ENCODE measurements at regions not wholly inside any gene's neighbourhood (a gene's known extent, or its start where the extent isn't known, plus 50 kb on each side); places are given as distances from the start of the nearest gene placed in this dataset.

GRCh38 chr1:201697174-201697573, 131.8 kb upstream of the IPO9 start:
- no peak for DNase-seq (ENCODE audit: low read depth)
- TF ChIP-seq CTCF (IDR thresholded peaks at IDR 0.05; ENCODE audit: insufficient read depth, low read length, poor library complexity, severe bottlenecking): no peak
- Histone ChIP-seq H3K27me3 (ENCODE audit: control insufficient read depth, insufficient read depth, low read length) (no peaks in the 10 kb centered on the region), H3K36me3 (ENCODE audit: control insufficient read depth, insufficient read depth, low read length) (no peaks in the 10 kb centered on the region), H3K4me3 (ENCODE audit: low read depth, low read length) (no peak overlapping the region)

- Histone ChIP-seq H3K4me3 (ENCODE audit: low read depth, low read length) (no peak overlapping the region), H3K36me3 (ENCODE audit: control insufficient read depth, insufficient read depth, low read length) (no peaks in the 10 kb centered on the region), H3K27me3 (ENCODE audit: control insufficient read depth, insufficient read depth, low read length) (no peaks in the 10 kb centered on the region)
- no peak for DNase-seq (ENCODE audit: low read depth)
- TF ChIP-seq CTCF (IDR thresholded peaks at IDR 0.05; ENCODE audit: insufficient read depth, low read length, poor library complexity, severe bottlenecking): no peak
Measured at GRCh38 chr1:201701831-201702230, 127.1 kb upstream of the IPO9 start.

GRCh38 chr1:201702936-201703335, 126.0 kb upstream of the IPO9 start:
- TF ChIP-seq CTCF (IDR thresholded peaks at IDR 0.05; ENCODE audit: insufficient read depth, low read length, poor library complexity, severe bottlenecking): no peak
- H3K27me3 ChIP-seq (ENCODE audit: control insufficient read depth, insufficient read depth, low read length): no peaks in the 10 kb centered on the region
- no peak overlapping the region for H3K4me3 ChIP-seq (ENCODE audit: low read depth, low read length)
- DNase-seq (ENCODE audit: low read depth): no peak
- no peaks in the 10 kb centered on the region for H3K36me3 ChIP-seq (ENCODE audit: control insufficient read depth, insufficient read depth, low read length)

GRCh38 chr1:201703621-201704438, 125.1 kb upstream of the IPO9 start:
- DNase-seq (ENCODE audit: low read depth): no peak
- Histone ChIP-seq H3K4me3 (ENCODE audit: low read depth, low read length) (no peak overlapping the region), H3K36me3 (ENCODE audit: control insufficient read depth, insufficient read depth, low read length) (no peaks in the 10 kb centered on the region), H3K27me3 (ENCODE audit: control insufficient read depth, insufficient read depth, low read length) (no peaks in the 10 kb centered on the region)
- TF ChIP-seq CTCF (IDR thresholded peaks at IDR 0.05; ENCODE audit: insufficient read depth, low read length, poor library complexity, severe bottlenecking): peak; percentile 99

- DNase-seq (ENCODE audit: low read depth): no peak
- Histone ChIP-seq H3K27me3 (ENCODE audit: control insufficient read depth, insufficient read depth, low read length) (no peaks in the 10 kb centered on the region), H3K36me3 (ENCODE audit: control insufficient read depth, insufficient read depth, low read length) (no peaks in the 10 kb centered on the region), H3K4me3 (ENCODE audit: low read depth, low read length) (no peak overlapping the region)
- no peak for TF ChIP-seq CTCF (IDR thresholded peaks at IDR 0.05; ENCODE audit: insufficient read depth, low read length, poor library complexity, severe bottlenecking)
Measured at GRCh38 chr1:201704439-201704792, 124.5 kb upstream of the IPO9 start.

- TF ChIP-seq CTCF (IDR thresholded peaks at IDR 0.05; ENCODE audit: insufficient read depth, low read length, poor library complexity, severe bottlenecking): no peak
- DNase-seq (ENCODE audit: low read depth): no peak
- no peaks in the 10 kb centered on the region for H3K36me3 ChIP-seq (ENCODE audit: control insufficient read depth, insufficient read depth, low read length)
Measured at GRCh38 chr1:201705389-201705788, 123.6 kb upstream of the IPO9 start.

More at GRCh38 chr1:201705389-201705788, 123.6 kb upstream of the IPO9 start:
- Histone ChIP-seq H3K27me3 (ENCODE audit: control insufficient read depth, insufficient read depth, low read length) (no peaks in the 10 kb centered on the region), H3K4me3 (ENCODE audit: low read depth, low read length) (no peak overlapping the region)

Measured in kidney epithelial cell (primary cell).